ENCODE measurements at regions not wholly inside any gene's neighbourhood (a gene's known extent, or its start where the extent isn't known, plus 50 kb on each side); places are given as distances from the start of the nearest gene placed in this dataset.

DNA sequence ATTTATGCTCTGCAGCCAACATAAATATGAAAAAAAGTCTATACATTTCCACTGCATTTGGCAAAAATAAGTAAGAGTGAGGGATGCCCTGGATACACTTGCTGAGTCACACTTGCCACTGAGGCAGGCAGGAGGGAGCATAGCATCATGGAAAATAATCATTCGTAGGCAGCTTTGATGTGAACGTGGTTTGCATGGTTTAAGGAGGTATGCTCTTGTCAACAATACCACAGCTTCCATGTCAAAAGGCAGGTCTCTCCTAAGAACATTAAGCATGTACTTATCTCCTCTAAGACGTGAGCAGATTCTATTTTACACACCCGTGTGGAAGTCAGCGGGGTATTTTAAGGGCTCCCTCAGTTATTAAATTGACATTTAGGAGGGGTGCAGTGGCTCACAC lies 89.2 kb upstream of the WDR11 start:
- in situ Hi-C loops (cut with MboI) (no loop called here), intact Hi-C loops (cut with micrococcal nuclease) (no loop called here)
- WGBS (ENCODE audit: insufficient coverage, low coverage, missing lambda C conversion rate) = 0% methylated on average over 4 of the region's 5 CpGs
- FAIRE-seq = no peak
- no peak for ATAC-seq
- no peak for DNase-seq (ENCODE audit: extremely low read depth in 1 of 4, low spot score in 3 of 4)
- Histone ChIP-seq H3K4me2 (ENCODE audit: insufficient read depth, low read length) (no peak overlapping the region), H3K4me1 (replicated peaks in 1 of 2; ENCODE audit: control insufficient read depth in 2 of 2, insufficient read depth in 2 of 2, low read length in 2 of 2) (no peaks in the 10 kb centered on the region), H3K27me3 (ENCODE audit: control insufficient read depth in 2 of 2, insufficient read depth in 2 of 2, low read length in 2 of 2) (no peaks in the 10 kb centered on the region), H3K9me1 (ENCODE audit: control insufficient read depth, insufficient read depth, low read length) (no peaks in the 10 kb centered on the region), H3K27ac (ENCODE audit: extremely low read depth, low read depth, low read length) (no peak overlapping the region), H3K9ac (ENCODE audit: insufficient read depth in 1 of 2, low read depth in 2 of 2, low read length in 2 of 2) (no peak overlapping the region), H3K9me3 (replicated peaks; ENCODE audit: control insufficient read depth, insufficient read depth, low read depth, low read length) (no peaks in the 10 kb centered on the region), H3K4me3 (no peak overlapping the region), H2AFZ (ENCODE audit: low read depth, low read length) (no peak overlapping the region), H4K20me1 (replicated peaks; ENCODE audit: control insufficient read depth, insufficient read depth, low read length) (no peaks in the 10 kb centered on the region), H3K79me2 (ENCODE audit: control insufficient read depth, insufficient read depth, low read length) (no peaks in the 10 kb centered on the region), H3K36me3 (ENCODE audit: control insufficient read depth, insufficient read depth, low read length) (no peaks in the 10 kb centered on the region)
- no TSS peak for BruUV-seq (replicated peaks)
- ChIA-PET CTCF (ENCODE audit: low intra/inter-chr PET ratio) (no interaction called here), POLR2A (no interaction called here)
- no peak for TF ChIP-seq SMARCA4 (IDR thresholded peaks at IDR 0.05)
- no peak for TF ChIP-seq TRIM28 (IDR thresholded peaks at IDR 0.05)
- TF ChIP-seq TCF15 (CRISPR knock-in tag; IDR thresholded peaks at IDR 0.05) = no peak
- no peak for TF ChIP-seq TARDBP (IDR thresholded peaks at IDR 0.05)
- TF ChIP-seq ZNF239 (CRISPR knock-in tag; IDR thresholded peaks at IDR 0.05) = no peak
- no peak for TF ChIP-seq CEBPZ (IDR thresholded peaks at IDR 0.05; ENCODE audit: borderline replicate concordance, low read depth, low read length)
- TF ChIP-seq SAFB (IDR thresholded peaks at IDR 0.05; ENCODE audit: borderline replicate concordance, low read depth, low read length) = no peak
- TF ChIP-seq NR2C1 (IDR thresholded peaks at IDR 0.05) = no peak
- no peak for TF ChIP-seq NR2C1 (tag; IDR thresholded peaks at IDR 0.05)
- no peak for TF ChIP-seq XRCC4 (IDR thresholded peaks at IDR 0.05; ENCODE audit: extremely low read depth, insufficient read depth, insufficient read length)
- TF ChIP-seq, protein P1, sequence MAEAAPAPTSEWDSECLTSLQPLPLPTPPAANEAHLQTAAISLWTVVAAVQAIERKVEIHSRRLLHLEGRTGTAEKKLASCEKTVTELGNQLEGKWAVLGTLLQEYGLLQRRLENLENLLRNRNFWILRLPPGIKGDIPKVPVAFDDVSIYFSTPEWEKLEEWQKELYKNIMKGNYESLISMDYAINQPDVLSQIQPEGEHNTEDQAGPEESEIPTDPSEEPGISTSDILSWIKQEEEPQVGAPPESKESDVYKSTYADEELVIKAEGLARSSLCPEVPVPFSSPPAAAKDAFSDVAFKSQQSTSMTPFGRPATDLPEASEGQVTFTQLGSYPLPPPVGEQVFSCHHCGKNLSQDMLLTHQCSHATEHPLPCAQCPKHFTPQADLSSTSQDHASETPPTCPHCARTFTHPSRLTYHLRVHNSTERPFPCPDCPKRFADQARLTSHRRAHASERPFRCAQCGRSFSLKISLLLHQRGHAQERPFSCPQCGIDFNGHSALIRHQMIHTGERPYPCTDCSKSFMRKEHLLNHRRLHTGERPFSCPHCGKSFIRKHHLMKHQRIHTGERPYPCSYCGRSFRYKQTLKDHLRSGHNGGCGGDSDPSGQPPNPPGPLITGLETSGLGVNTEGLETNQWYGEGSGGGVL (CRISPR knock-in tag; IDR thresholded peaks at IDR 0.05) = no peak
- no peak for TF ChIP-seq PURB (CRISPR knock-in tag; IDR thresholded peaks at IDR 0.05; ENCODE audit: low read depth)
- TF ChIP-seq, protein P2, sequence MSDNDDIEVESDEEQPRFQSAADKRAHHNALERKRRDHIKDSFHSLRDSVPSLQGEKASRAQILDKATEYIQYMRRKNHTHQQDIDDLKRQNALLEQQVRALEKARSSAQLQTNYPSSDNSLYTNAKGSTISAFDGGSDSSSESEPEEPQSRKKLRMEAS (CRISPR knock-in tag; IDR thresholded peaks at IDR 0.05) = no peak
- no peak for TF ChIP-seq ZC3H11A (IDR thresholded peaks at IDR 0.05; ENCODE audit: low read depth, low read length)
- no peak for TF ChIP-seq JUNB (CRISPR knock-in tag; conservative IDR thresholded peaks at IDR 0.05)
- TF ChIP-seq CHD1 (IDR thresholded peaks at IDR 0.05; ENCODE audit: low read length) = no peak
- no peak for TF ChIP-seq ZBTB49 (CRISPR knock-in tag; IDR thresholded peaks at IDR 0.05; ENCODE audit: borderline replicate concordance)
- no peak for TF ChIP-seq ZNF561 (CRISPR knock-in tag; conservative IDR thresholded peaks at IDR 0.05)
